HG03060 (cell line): ENCODE measurements at regions not wholly inside any gene's neighbourhood (a gene's known extent, or its start where the extent isn't known, plus 50 kb on each side); places are given as distances from the start of the nearest gene placed in this dataset.
A peak's percentile ranks its signal among the peaks of the same experiment; 100 is the strongest.

Source experiments
- ATAC-seq: cut with Tn5 transposase; IDR thresholded peaks from one replicate; pipeline ENCODE4 v1.9.1; 2021; ENCODE audit warnings: low read depth, moderate number of reproducible peaks; ENCODE audit not compliant: unreplicated experiment

- no peak for ATAC-seq
Measured at GRCh38 chrX:16222151-16222550, 54.9 kb downstream of the MAGEB17 start.

GRCh38 chrX:16223385-16223784 is 56.1 kb downstream of the MAGEB17 start:
- ATAC-seq: no peak

- peak; percentile 75 for ATAC-seq
Measured at GRCh38 chrX:16239211-16239610, 71.9 kb downstream of the MAGEB17 start.

- ATAC-seq: no peak
Measured at GRCh38 chrX:16240231-16240905, 73.1 kb downstream of the MAGEB17 start.

GRCh38 chrX:16240968-16241367 is 73.7 kb downstream of the MAGEB17 start:
- ATAC-seq: no peak

GRCh38 chrX:16250296-16250695 is 83.0 kb downstream of the MAGEB17 start:
- ATAC-seq: no peak

- no peak for ATAC-seq
Measured at GRCh38 chrX:16251782-16252181, 84.5 kb downstream of the MAGEB17 start.

- ATAC-seq: no peak
Measured at GRCh38 chrX:16258882-16259281, 91.6 kb downstream of the MAGEB17 start.

GRCh38 chrX:16267431-16267830 is 100.2 kb downstream of the MAGEB17 start:
- ATAC-seq: no peak

- ATAC-seq: no peak
Measured at GRCh38 chrX:16268206-16268605, 100.9 kb downstream of the MAGEB17 start.

GRCh38 chrX:16278927-16279326 is 111.6 kb downstream of the MAGEB17 start:
- ATAC-seq: no peak

GRCh38 chrX:16282209-16282608 is 114.9 kb downstream of the MAGEB17 start:
- ATAC-seq: no peak

GRCh38 chrX:16284842-16285241 is 117.6 kb downstream of the MAGEB17 start:
- ATAC-seq: no peak

GRCh38 chrX:16290997-16291396 is 123.7 kb downstream of the MAGEB17 start:
- no peak for ATAC-seq

- ATAC-seq: no peak
Measured at GRCh38 chrX:16300831-16301230, 133.6 kb downstream of the MAGEB17 start.

GRCh38 chrX:16304751-16305150 is 137.5 kb downstream of the MAGEB17 start:
- no peak for ATAC-seq

GRCh38 chrX:16305187-16305586 is 137.9 kb downstream of the MAGEB17 start:
- no peak for ATAC-seq

- no peak for ATAC-seq
Measured at GRCh38 chrX:16307950-16308349, 140.7 kb downstream of the MAGEB17 start.

GRCh38 chrX:16308773-16309172 is 141.5 kb downstream of the MAGEB17 start:
- no peak for ATAC-seq

GRCh38 chrX:16310326-16310725 is 143.0 kb downstream of the MAGEB17 start:
- no peak for ATAC-seq

- no peak for ATAC-seq
Measured at GRCh38 chrX:16311671-16312070, 144.4 kb downstream of the MAGEB17 start.

GRCh38 chrX:16312761-16313623 is 145.7 kb downstream of the MAGEB17 start:
- ATAC-seq: no peak
